OCI-LY7 (cell line): ENCODE measurements at regions not wholly inside any gene's neighbourhood (a gene's known extent, or its start where the extent isn't known, plus 50 kb on each side); places are given as distances from the start of the nearest gene placed in this dataset.

ENCODE experiments used
- CTCF ChIP-seq: fragments of 200-600 bp; sonication (generic); conservative IDR thresholded peaks from 2 replicates; pipeline ENCODE4 v1.5.1; 2014; ENCODE audit warnings: mild to moderate bottlenecking, antibody characterized with exemption, low read length, moderate library complexity, mixed read lengths
- EZH2phosphoT487 ChIP-seq: fragments of 200-600 bp; sonication (generic); IDR thresholded peaks from 2 replicates; pipeline ENCODE4 v1.6.1; 2018; ENCODE audit warnings: low read depth, borderline replicate concordance, mild to moderate bottlenecking, mixed run types, antibody characterized with exemption, low read length, moderate library complexity, mixed read lengths

GRCh38 chr18:10184776-10185175 lies 269.7 kb upstream of the APCDD1 start:
- no peak for TF ChIP-seq CTCF
- no peak for TF ChIP-seq EZH2phosphoT487
